Endometrial microvascular endothelial cells (primary cell): ENCODE measurements at regions not wholly inside any gene's neighbourhood (a gene's known extent, or its start where the extent isn't known, plus 50 kb on each side); places are given as distances from the start of the nearest gene placed in this dataset.

Experiments
- in situ Hi-C: cut with HindIII; loops from 2 replicates; pipeline ENCODE4 v1.10.0; 2017; ENCODE audit warnings: low sequenced_read_pairs, low pct_unique_long_range_greater_than_20kb; ENCODE audit errors: inconsistent ontology term

GRCh38 chrX:39222346-39223113, 421.3 kb downstream of the MID1IP1 start:
- in situ Hi-C loops, result no loop called here

- in situ Hi-C loops, result no loop called here
Measured at GRCh38 chrX:39226251-39226650, 425.0 kb downstream of the MID1IP1 start.

- in situ Hi-C loops, result no loop called here
Measured at GRCh38 chrX:39227371-39227770, 426.1 kb downstream of the MID1IP1 start.

- in situ Hi-C loops, result no loop called here
Measured at GRCh38 chrX:39238006-39238405, 436.7 kb downstream of the MID1IP1 start.

GRCh38 chrX:39242187-39242586, 440.9 kb downstream of the MID1IP1 start:
- in situ Hi-C loops, result no loop called here

GRCh38 chrX:39244147-39244546, 442.9 kb downstream of the MID1IP1 start:
- in situ Hi-C loops, result no loop called here

- in situ Hi-C loops, result no loop called here
Measured at GRCh38 chrX:39245024-39245423, 443.8 kb downstream of the MID1IP1 start.

- in situ Hi-C loops, result no loop called here
Measured at GRCh38 chrX:39247536-39247935, 446.3 kb downstream of the MID1IP1 start.

- in situ Hi-C loops, result no loop called here
Measured at GRCh38 chrX:39248330-39248729, 447.1 kb downstream of the MID1IP1 start.

- in situ Hi-C loops, result no loop called here
Measured at GRCh38 chrX:39249999-39250398, 448.7 kb downstream of the MID1IP1 start.

- in situ Hi-C loops, result no loop called here
Measured at GRCh38 chrX:39251995-39252394, 450.7 kb downstream of the MID1IP1 start.

- in situ Hi-C loops, result no loop called here
Measured at GRCh38 chrX:39253551-39253950, 452.3 kb downstream of the MID1IP1 start.

- in situ Hi-C loops, result no loop called here
Measured at GRCh38 chrX:39258331-39258730, 457.1 kb downstream of the MID1IP1 start.

- in situ Hi-C loops, result no loop called here
Measured at GRCh38 chrX:39260965-39261364, 459.7 kb downstream of the MID1IP1 start.

GRCh38 chrX:39261446-39262147, 460.3 kb downstream of the MID1IP1 start:
- in situ Hi-C loops, result no loop called here

GRCh38 chrX:39262641-39263040, 461.4 kb downstream of the MID1IP1 start:
- in situ Hi-C loops, result no loop called here

- in situ Hi-C loops, result no loop called here
Measured at GRCh38 chrX:39264023-39264422, 462.8 kb downstream of the MID1IP1 start.

- in situ Hi-C loops, result no loop called here
Measured at GRCh38 chrX:39267176-39267575, 465.9 kb downstream of the MID1IP1 start.

- in situ Hi-C loops, result no loop called here
Measured at GRCh38 chrX:39268207-39268606, 466.9 kb downstream of the MID1IP1 start.

- in situ Hi-C loops, result no loop called here
Measured at GRCh38 chrX:39275500-39276068, 474.3 kb downstream of the MID1IP1 start.
